WTC11 (cell line): ENCODE measurements at regions not wholly inside any gene's neighbourhood (a gene's known extent, or its start where the extent isn't known, plus 50 kb on each side); places are given as distances from the start of the nearest gene placed in this dataset.

ENCODE experiments used
- ATAC-seq: fragments of 200-7000 bp; cut with Tn5 transposase; 2 replicates; pipeline ENCODE4 v1.10.0; 2021; ENCODE audit warnings: mild to moderate bottlenecking, moderate library complexity
- CTCF ChIA-PET: fragments of 300-600 bp; sonication (Branson Sonifier 250); formaldehyde crosslinking; loops from one replicate; lab custom pipeline; 2021; ENCODE audit warnings: antibody characterized with exemption; lab: Charles Lee
- POLR2A ChIA-PET: fragments of 350-600 bp; sonication (Branson Sonifier 250); formaldehyde crosslinking; loops from one replicate; lab custom pipeline; 2021; ENCODE audit warnings: antibody characterized with exemption; lab: Charles Lee
- DNase-seq: peaks from one replicate; pipeline ENCODE4 v3.0.0; 2021; ENCODE audit warnings: low spot score
- H3K27ac Mint-ChIP-seq: 2 replicates; pipeline ENCODE4 v1.8.0; 2021; ENCODE audit warnings: mixed read lengths
- H3K27me3 Mint-ChIP-seq: 2 replicates; pipeline ENCODE4 v1.8.0; 2021; ENCODE audit warnings: low read depth, mild to moderate bottlenecking, moderate library complexity, mixed read lengths
- H3K36me3 Mint-ChIP-seq: 2 replicates; pipeline ENCODE4 v1.8.0; 2021; ENCODE audit warnings: mixed read lengths
- H3K4me1 Mint-ChIP-seq: 2 replicates; pipeline ENCODE4 v1.8.0; 2022; ENCODE audit warnings: mixed read lengths
- H3K4me3 Mint-ChIP-seq: 2 replicates; pipeline ENCODE4 v1.8.0; 2021; ENCODE audit warnings: mild to moderate bottlenecking, moderate library complexity, mixed read lengths
- H3K9me3 Mint-ChIP-seq: 2 replicates; pipeline ENCODE4 v1.8.0; 2021; ENCODE audit warnings: mixed read lengths
- ELF4 ChIP-seq: sonication (generic); formaldehyde crosslinking; IDR thresholded peaks from 2 replicates; pipeline ENCODE4 v1.8.1; 2022; ENCODE audit warnings: low read depth, mild to moderate bottlenecking, moderate library complexity, missing genetic modification reagents
- ETV6 ChIP-seq: sonication (generic); formaldehyde crosslinking; IDR thresholded peaks from 2 replicates; pipeline ENCODE4 v1.8.1; 2022; ENCODE audit warnings: mild to moderate bottlenecking, missing genetic modification reagents
- GRHL2 ChIP-seq: fragments of 250-450 bp; sonication (Bioruptor Pico); IDR thresholded peaks from 2 replicates; pipeline ENCODE4 v1.8.0; 2022; ENCODE audit warnings: mild to moderate bottlenecking, moderate library complexity; ENCODE audit not compliant: insufficient replicate concordance, severe bottlenecking
- MYBL2 ChIP-seq: sonication (generic); formaldehyde crosslinking; IDR thresholded peaks from 2 replicates; pipeline ENCODE4 v1.8.1; 2023; ENCODE audit warnings: mild to moderate bottlenecking, moderate library complexity, missing genetic modification reagents
- NFATC4 ChIP-seq: fragments of 250-450 bp; sonication (Bioruptor Pico); IDR thresholded peaks from 2 replicates; pipeline ENCODE4 v1.9.0; 2021; ENCODE audit warnings: mild to moderate bottlenecking
- PRRX2 ChIP-seq: fragments of 250-450 bp; sonication (Bioruptor Pico); IDR thresholded peaks from 2 replicates; pipeline ENCODE4 v1.8.0; 2021; ENCODE audit warnings: mild to moderate bottlenecking
- TP53 ChIP-seq: sonication (generic); formaldehyde crosslinking; IDR thresholded peaks from 2 replicates; pipeline ENCODE4 v1.8.1; 2023; ENCODE audit warnings: mild to moderate bottlenecking, missing genetic modification reagents
- ZNF121 ChIP-seq: sonication (generic); formaldehyde crosslinking; IDR thresholded peaks from 2 replicates; pipeline ENCODE4 v1.8.0; 2023; ENCODE audit warnings: missing genetic modification reagents
- TF ChIP-seq, protein P1 (sequence below): sonication (generic); formaldehyde crosslinking; IDR thresholded peaks from 2 replicates; pipeline ENCODE4 v1.8.1; 2023; ENCODE audit warnings: mild to moderate bottlenecking, missing genetic modification reagents, moderate library complexity
- TF ChIP-seq, protein P2 (sequence below): sonication (generic); formaldehyde crosslinking; IDR thresholded peaks from 2 replicates; pipeline ENCODE4 v1.8.1; 2022; ENCODE audit warnings: low read depth, mild to moderate bottlenecking, moderate library complexity, missing genetic modification reagents, borderline replicate concordance
- TF ChIP-seq, protein P3 (sequence below): sonication (generic); formaldehyde crosslinking; IDR thresholded peaks from 2 replicates; pipeline ENCODE4 v1.8.1; 2023; ENCODE audit warnings: mild to moderate bottlenecking, missing genetic modification reagents
- TF ChIP-seq, protein P4 (sequence below): sonication (generic); formaldehyde crosslinking; conservative IDR thresholded peaks from 2 replicates; pipeline ENCODE4 v1.8.1; 2023; ENCODE audit warnings: mild to moderate bottlenecking, low read depth, missing genetic modification reagents, moderate library complexity
- TF ChIP-seq, protein P5 (sequence below): sonication (generic); formaldehyde crosslinking; IDR thresholded peaks from 2 replicates; pipeline ENCODE4 v1.8.1; 2022; ENCODE audit warnings: mild to moderate bottlenecking, missing genetic modification reagents, moderate library complexity, borderline replicate concordance
- TF ChIP-seq, protein P6 (sequence below): fragments of 250-450 bp; sonication (Bioruptor Pico); IDR thresholded peaks from 2 replicates; pipeline ENCODE4 v1.9.0; 2021; ENCODE audit warnings: mild to moderate bottlenecking, borderline replicate concordance

DNA sequence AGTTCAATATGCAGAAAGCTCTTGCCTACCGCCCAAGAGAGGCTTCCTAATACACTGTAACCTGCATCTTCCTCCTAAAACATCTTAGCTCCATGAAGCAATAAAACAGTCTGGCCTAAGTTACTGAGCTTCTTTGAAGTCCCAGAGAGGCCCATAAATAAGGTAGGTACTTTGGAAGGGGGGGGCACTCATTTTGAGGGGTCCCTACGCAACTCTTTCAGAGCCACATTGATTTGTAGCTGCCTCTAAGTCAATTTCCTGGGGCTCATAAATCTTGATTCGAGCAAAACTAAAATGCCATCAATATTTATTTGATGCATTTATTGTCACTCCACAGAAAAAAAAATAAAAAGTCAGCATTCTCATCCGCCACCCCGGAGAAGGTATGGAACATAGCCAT, 60.4 kb upstream of the SIX2 start:
- CTCF ChIA-PET = interaction anchor here (1.2 kb wide), 2 partner anchors 56 to 88 kb away, joined by 3 read pairs; no protein-coding TSS in a partner anchor
- H3K4me1 Mint-ChIP-seq = peaks cover 39% of the 10 kb centered on the region
- peaks cover 3% of the 10 kb centered on the region; the same call in 1 of the 2 replicates for H3K36me3 Mint-ChIP-seq
- H3K4me3 Mint-ChIP-seq = no peak overlapping the region
- ATAC-seq (no peak), DNase-seq (no peak)
- H3K27ac Mint-ChIP-seq = no peak overlapping the region
- TF ChIP-seq NFATC4 (CRISPR knock-in tag) (no peak), TP53 (CRISPR knock-in tag) (no peak), ZNF121 (CRISPR knock-in tag) (no peak), GRHL2 (CRISPR knock-in tag) (no peak), ETV6 (CRISPR knock-in tag) (no peak)
- H3K9me3 Mint-ChIP-seq = peaks cover 23% of the 10 kb centered on the region
- POLR2A ChIA-PET = no interaction called here
- peaks cover 7% of the 10 kb centered on the region for H3K27me3 Mint-ChIP-seq

DNA sequence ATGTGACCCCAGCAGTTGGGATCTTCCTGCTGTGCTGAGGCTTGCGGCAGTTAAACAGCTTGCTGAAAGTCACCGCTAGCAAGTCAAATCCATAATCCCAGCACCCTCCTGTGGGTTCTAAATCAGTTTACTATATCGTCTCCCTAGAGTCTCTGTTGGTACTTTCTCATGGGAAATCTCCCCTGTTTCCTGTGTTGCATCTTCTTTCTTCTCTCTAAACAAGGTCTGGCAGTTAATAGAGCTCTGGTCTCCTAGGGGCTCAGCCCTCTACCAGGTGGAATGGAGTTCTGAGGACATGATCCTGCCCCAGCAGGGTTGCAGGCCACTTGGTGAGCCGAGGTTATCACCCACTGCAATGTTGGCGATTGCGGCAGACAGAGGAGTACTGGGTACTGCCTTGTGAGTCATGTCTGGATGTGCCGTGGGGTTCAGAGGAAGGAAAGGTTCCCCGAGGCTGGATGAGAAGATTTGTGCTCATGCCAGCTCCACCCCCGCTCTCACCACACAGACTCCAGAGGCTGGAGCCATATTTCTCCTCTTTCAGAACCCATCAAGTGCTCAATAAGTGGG, 59.4 kb upstream of the SIX2 start:
- ATAC-seq (peak; percentile 26), DNase-seq (no peak)
- H3K36me3 Mint-ChIP-seq = peaks cover 3% of the 10 kb centered on the region; the same call in 1 of the 2 replicates
- ChIA-PET POLR2A (no interaction called here), CTCF (interaction anchor here (0.7 to 1.1 kb wide), 3 partner anchors 40 to 426 kb away, joined by 3 to 5 read pairs (median 3); no protein-coding TSS in a partner anchor)
- peaks cover 18% of the 10 kb centered on the region for H3K9me3 Mint-ChIP-seq
- H3K27me3 Mint-ChIP-seq = peaks cover 7% of the 10 kb centered on the region
- no peak overlapping the region for H3K4me3 Mint-ChIP-seq
- TF ChIP-seq, protein P1, sequence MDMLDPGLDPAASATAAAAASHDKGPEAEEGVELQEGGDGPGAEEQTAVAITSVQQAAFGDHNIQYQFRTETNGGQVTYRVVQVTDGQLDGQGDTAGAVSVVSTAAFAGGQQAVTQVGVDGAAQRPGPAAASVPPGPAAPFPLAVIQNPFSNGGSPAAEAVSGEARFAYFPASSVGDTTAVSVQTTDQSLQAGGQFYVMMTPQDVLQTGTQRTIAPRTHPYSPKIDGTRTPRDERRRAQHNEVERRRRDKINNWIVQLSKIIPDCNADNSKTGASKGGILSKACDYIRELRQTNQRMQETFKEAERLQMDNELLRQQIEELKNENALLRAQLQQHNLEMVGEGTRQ (CRISPR knock-in tag) = peak; percentile 65; the same call in 1 of the 2 replicates
- TF ChIP-seq, protein P2, sequence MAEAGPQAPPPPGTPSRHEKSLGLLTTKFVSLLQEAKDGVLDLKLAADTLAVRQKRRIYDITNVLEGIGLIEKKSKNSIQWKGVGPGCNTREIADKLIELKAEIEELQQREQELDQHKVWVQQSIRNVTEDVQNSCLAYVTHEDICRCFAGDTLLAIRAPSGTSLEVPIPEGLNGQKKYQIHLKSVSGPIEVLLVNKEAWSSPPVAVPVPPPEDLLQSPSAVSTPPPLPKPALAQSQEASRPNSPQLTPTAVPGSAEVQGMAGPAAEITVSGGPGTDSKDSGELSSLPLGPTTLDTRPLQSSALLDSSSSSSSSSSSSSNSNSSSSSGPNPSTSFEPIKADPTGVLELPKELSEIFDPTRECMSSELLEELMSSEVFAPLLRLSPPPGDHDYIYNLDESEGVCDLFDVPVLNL (CRISPR knock-in tag) = no peak
- H3K27ac Mint-ChIP-seq = no peak overlapping the region
- H3K4me1 Mint-ChIP-seq = peaks cover 39% of the 10 kb centered on the region

DNA sequence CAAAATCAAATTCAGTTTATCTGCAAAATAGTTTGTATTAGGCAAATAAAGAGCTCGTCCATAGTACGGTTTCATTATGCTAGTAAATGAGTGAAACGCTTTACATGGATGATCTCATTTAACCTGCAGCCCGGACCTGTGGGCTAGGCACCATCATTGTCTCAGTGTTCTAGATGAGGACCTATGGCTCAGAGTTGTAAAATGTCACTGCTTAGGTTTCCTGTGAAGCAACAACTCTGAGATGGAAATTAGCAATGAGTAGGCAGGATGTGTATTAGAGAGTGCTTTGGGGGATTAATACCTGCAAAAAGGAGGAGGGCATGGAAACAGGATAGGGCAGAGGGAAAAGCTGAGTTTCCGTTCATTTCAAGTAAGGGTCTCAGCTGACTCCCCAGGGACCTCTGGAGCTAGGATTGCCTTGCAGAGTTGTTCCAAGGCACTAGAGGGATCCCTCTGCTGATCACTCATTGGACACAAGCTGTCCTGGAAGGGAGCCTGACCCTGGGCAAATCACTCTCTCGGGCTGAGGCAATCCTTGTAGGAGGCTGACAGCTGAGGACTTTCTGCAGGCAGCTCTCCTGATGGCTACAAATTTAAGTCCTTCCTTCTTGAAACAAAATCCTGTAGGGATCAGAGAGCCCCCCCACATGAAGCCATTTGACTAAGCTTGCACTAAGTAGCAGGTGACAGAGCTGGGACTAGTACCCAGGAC, 58.8 kb upstream of the SIX2 start:
- H3K4me3 Mint-ChIP-seq = no peak overlapping the region
- CTCF ChIA-PET = interaction anchor here (0.7 to 1.1 kb wide), 3 partner anchors 39 to 427 kb away, joined by 3 to 5 read pairs (median 3); no protein-coding TSS in a partner anchor
- no peak overlapping the region for H3K27ac Mint-ChIP-seq
- peaks cover 39% of the 10 kb centered on the region for H3K4me1 Mint-ChIP-seq
- peaks cover 18% of the 10 kb centered on the region for H3K9me3 Mint-ChIP-seq
- H3K27me3 Mint-ChIP-seq = peaks cover 7% of the 10 kb centered on the region
- POLR2A ChIA-PET = interaction anchor here (0.5 kb wide), 1 partner anchor 97 kb away, joined by 4 read pairs; no protein-coding TSS in a partner anchor
- DNase-seq = no peak
- ATAC-seq = peak; percentile 85
- peaks cover 3% of the 10 kb centered on the region; the same call in 1 of the 2 replicates for H3K36me3 Mint-ChIP-seq
- no peak for TF ChIP-seq PRRX2 (CRISPR knock-in tag)
- TF ChIP-seq MYBL2 = no peak
- TF ChIP-seq, protein P3, sequence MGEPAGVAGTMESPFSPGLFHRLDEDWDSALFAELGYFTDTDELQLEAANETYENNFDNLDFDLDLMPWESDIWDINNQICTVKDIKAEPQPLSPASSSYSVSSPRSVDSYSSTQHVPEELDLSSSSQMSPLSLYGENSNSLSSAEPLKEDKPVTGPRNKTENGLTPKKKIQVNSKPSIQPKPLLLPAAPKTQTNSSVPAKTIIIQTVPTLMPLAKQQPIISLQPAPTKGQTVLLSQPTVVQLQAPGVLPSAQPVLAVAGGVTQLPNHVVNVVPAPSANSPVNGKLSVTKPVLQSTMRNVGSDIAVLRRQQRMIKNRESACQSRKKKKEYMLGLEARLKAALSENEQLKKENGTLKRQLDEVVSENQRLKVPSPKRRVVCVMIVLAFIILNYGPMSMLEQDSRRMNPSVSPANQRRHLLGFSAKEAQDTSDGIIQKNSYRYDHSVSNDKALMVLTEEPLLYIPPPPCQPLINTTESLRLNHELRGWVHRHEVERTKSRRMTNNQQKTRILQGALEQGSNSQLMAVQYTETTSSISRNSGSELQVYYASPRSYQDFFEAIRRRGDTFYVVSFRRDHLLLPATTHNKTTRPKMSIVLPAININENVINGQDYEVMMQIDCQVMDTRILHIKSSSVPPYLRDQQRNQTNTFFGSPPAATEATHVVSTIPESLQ (CRISPR knock-in tag) = no peak
- TF ChIP-seq ELF4 = no peak
- TF ChIP-seq, protein P4, sequence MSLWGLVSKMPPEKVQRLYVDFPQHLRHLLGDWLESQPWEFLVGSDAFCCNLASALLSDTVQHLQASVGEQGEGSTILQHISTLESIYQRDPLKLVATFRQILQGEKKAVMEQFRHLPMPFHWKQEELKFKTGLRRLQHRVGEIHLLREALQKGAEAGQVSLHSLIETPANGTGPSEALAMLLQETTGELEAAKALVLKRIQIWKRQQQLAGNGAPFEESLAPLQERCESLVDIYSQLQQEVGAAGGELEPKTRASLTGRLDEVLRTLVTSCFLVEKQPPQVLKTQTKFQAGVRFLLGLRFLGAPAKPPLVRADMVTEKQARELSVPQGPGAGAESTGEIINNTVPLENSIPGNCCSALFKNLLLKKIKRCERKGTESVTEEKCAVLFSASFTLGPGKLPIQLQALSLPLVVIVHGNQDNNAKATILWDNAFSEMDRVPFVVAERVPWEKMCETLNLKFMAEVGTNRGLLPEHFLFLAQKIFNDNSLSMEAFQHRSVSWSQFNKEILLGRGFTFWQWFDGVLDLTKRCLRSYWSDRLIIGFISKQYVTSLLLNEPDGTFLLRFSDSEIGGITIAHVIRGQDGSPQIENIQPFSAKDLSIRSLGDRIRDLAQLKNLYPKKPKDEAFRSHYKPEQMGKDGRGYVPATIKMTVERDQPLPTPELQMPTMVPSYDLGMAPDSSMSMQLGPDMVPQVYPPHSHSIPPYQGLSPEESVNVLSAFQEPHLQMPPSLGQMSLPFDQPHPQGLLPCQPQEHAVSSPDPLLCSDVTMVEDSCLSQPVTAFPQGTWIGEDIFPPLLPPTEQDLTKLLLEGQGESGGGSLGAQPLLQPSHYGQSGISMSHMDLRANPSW (CRISPR knock-in tag) = no peak
- TF ChIP-seq, protein P5, sequence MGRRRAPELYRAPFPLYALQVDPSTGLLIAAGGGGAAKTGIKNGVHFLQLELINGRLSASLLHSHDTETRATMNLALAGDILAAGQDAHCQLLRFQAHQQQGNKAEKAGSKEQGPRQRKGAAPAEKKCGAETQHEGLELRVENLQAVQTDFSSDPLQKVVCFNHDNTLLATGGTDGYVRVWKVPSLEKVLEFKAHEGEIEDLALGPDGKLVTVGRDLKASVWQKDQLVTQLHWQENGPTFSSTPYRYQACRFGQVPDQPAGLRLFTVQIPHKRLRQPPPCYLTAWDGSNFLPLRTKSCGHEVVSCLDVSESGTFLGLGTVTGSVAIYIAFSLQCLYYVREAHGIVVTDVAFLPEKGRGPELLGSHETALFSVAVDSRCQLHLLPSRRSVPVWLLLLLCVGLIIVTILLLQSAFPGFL (CRISPR knock-in tag) = no peak
- TF ChIP-seq, protein P6, sequence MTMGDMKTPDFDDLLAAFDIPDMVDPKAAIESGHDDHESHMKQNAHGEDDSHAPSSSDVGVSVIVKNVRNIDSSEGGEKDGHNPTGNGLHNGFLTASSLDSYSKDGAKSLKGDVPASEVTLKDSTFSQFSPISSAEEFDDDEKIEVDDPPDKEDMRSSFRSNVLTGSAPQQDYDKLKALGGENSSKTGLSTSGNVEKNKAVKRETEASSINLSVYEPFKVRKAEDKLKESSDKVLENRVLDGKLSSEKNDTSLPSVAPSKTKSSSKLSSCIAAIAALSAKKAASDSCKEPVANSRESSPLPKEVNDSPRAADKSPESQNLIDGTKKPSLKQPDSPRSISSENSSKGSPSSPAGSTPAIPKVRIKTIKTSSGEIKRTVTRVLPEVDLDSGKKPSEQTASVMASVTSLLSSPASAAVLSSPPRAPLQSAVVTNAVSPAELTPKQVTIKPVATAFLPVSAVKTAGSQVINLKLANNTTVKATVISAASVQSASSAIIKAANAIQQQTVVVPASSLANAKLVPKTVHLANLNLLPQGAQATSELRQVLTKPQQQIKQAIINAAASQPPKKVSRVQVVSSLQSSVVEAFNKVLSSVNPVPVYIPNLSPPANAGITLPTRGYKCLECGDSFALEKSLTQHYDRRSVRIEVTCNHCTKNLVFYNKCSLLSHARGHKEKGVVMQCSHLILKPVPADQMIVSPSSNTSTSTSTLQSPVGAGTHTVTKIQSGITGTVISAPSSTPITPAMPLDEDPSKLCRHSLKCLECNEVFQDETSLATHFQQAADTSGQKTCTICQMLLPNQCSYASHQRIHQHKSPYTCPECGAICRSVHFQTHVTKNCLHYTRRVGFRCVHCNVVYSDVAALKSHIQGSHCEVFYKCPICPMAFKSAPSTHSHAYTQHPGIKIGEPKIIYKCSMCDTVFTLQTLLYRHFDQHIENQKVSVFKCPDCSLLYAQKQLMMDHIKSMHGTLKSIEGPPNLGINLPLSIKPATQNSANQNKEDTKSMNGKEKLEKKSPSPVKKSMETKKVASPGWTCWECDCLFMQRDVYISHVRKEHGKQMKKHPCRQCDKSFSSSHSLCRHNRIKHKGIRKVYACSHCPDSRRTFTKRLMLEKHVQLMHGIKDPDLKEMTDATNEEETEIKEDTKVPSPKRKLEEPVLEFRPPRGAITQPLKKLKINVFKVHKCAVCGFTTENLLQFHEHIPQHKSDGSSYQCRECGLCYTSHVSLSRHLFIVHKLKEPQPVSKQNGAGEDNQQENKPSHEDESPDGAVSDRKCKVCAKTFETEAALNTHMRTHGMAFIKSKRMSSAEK (CRISPR knock-in tag) = no peak
